PC-9 (cell line): ENCODE measurements at regions not wholly inside any gene's neighbourhood (a gene's known extent, or its start where the extent isn't known, plus 50 kb on each side); places are given as distances from the start of the nearest gene placed in this dataset.
A peak's percentile ranks its signal among the peaks of the same experiment; 100 is the strongest.

Experiments used
- BruUV-seq: library from RNA; stranded (reverse); fragments of 400-500 nt; replicated peaks from 2 replicates; lab custom pipeline; 2021; lab: Mats Ljungman, UMichigan
- CTCF ChIA-PET: fragments of 300-600 bp; sonication (Branson Sonifier 250); formaldehyde crosslinking; loops from one replicate; lab custom pipeline; 2022; ENCODE audit warnings: antibody characterized with exemption; lab: Charles Lee
- POLR2A ChIA-PET: fragments of 300-600 bp; sonication (Branson Sonifier 250); formaldehyde crosslinking; loops from one replicate; lab custom pipeline; 2022; ENCODE audit warnings: antibody characterized with exemption; ENCODE audit not compliant: unreplicated experiment; lab: Charles Lee
- DNase-seq, 2 experiments: peaks; one replicate each; pipeline versions ENCODE4 v3.0.0 to v3.0.0-alpha.2; 2015 to 2022; ENCODE audit warnings: mixed read lengths in 1 of 2
- H2AFZ ChIP-seq: fragments of 200-600 bp; sonication (generic); 2 replicates; pipeline ENCODE4 v1.8.1; 2017; ENCODE audit warnings: antibody characterized with exemption
- H3F3A ChIP-seq: fragments of 200-600 bp; sonication (generic); 2 replicates; pipeline ENCODE4 v1.8.1; 2017; ENCODE audit warnings: antibody characterized with exemption, mild to moderate bottlenecking, low read depth; ENCODE audit not compliant: insufficient read depth
- H3K27ac ChIP-seq: fragments of 200-600 bp; sonication (generic); 2 replicates; pipeline ENCODE4 v1.6.1; 2016; ENCODE audit warnings: mixed run types
- H3K27me3 ChIP-seq: fragments of 200-600 bp; sonication (generic); 2 replicates; pipeline ENCODE4 v1.6.1; 2016; ENCODE audit warnings: low read depth, mixed run types; ENCODE audit not compliant: insufficient read depth
- H3K36me3 ChIP-seq: fragments of 200-600 bp; sonication (generic); 2 replicates; pipeline ENCODE4 v1.6.1; 2016; ENCODE audit warnings: low read depth, mixed run types
- H3K4me1 ChIP-seq: fragments of 200-600 bp; sonication (generic); replicated peaks from 2 replicates; pipeline ENCODE4 v1.6.1; 2016; ENCODE audit warnings: mixed run types; ENCODE audit not compliant: insufficient read depth
- H3K4me2 ChIP-seq: fragments of 200-600 bp; sonication (generic); 2 replicates; pipeline ENCODE4 v1.6.1; 2017; ENCODE audit warnings: mixed run types
- H3K4me3 ChIP-seq: fragments of 200-600 bp; sonication (generic); 2 replicates; pipeline ENCODE4 v1.6.1; 2016; ENCODE audit warnings: mixed run types
- H3K79me2 ChIP-seq: fragments of 200-600 bp; sonication (generic); 2 replicates; pipeline ENCODE4 v1.6.1; 2017; ENCODE audit warnings: low read depth, mixed run types
- H3K9me2 ChIP-seq: fragments of 200-600 bp; sonication (generic); 2 replicates; pipeline ENCODE4 v1.8.1; 2017; ENCODE audit warnings: mild to moderate bottlenecking; ENCODE audit not compliant: insufficient read depth
- H3K9me3 ChIP-seq: fragments of 200-600 bp; sonication (generic); 2 replicates; pipeline ENCODE4 v1.8.1; 2016; ENCODE audit warnings: low read depth; ENCODE audit not compliant: insufficient read depth
- H4K20me1 ChIP-seq: fragments of 200-600 bp; sonication (generic); 2 replicates; pipeline ENCODE4 v1.8.1; 2017; ENCODE audit not compliant: insufficient read depth
- CTCF ChIP-seq: fragments of 200-600 bp; sonication (generic); conservative IDR thresholded peaks from 2 replicates; pipeline ENCODE4 v1.6.1; 2017; ENCODE audit warnings: mixed run types, antibody characterized with exemption, mild to moderate bottlenecking, moderate library complexity
- EZH2 ChIP-seq: fragments of 200-600 bp; sonication (generic); IDR thresholded peaks from 2 replicates; pipeline ENCODE4 v1.8.0; 2017; ENCODE audit warnings: antibody characterized with exemption, low read depth
- intact Hi-C: fragments of 100-400 bp; cut with micrococcal nuclease; formaldehyde crosslinking; loops from one replicate; pipeline ENCODE4 v1.10.0; 2022; ENCODE audit not compliant: unreplicated experiment

GRCh38 chr3:102304550-102304949 is 130.3 kb upstream of the ZPLD1 start:
- H3K4me1 ChIP-seq = peaks cover 23% of the 10 kb centered on the region
- H4K20me1 ChIP-seq = no peaks in the 10 kb centered on the region
- H3K4me2 ChIP-seq = no peak overlapping the region
- no peaks in the 10 kb centered on the region for H3K9me2 ChIP-seq
- no peak overlapping the region for H2AFZ ChIP-seq
- H3K9me3 ChIP-seq = peaks cover 8% of the 10 kb centered on the region; the same call in 1 of the 2 replicates
- H3F3A ChIP-seq = peaks cover 7% of the 10 kb centered on the region; the same call in 1 of the 2 replicates
- no peak overlapping the region for H3K4me3 ChIP-seq
- DNase-seq = no peak
- H3K27ac ChIP-seq = no peak overlapping the region
- BruUV-seq = no TSS peak
- CTCF ChIA-PET = no interaction called here
- TF ChIP-seq EZH2 (no peak), CTCF (no peak)
- intact Hi-C loops = no loop called here
- POLR2A ChIA-PET = no interaction called here
- no peaks in the 10 kb centered on the region for H3K36me3 ChIP-seq
- no peaks in the 10 kb centered on the region for H3K79me2 ChIP-seq
- H3K27me3 ChIP-seq = no peaks in the 10 kb centered on the region

- Histone ChIP-seq H2AFZ (0 out of 2 replicates have a peak overlapping the region, but pooled peaks have one; percentile 17), H3K4me1 (no peaks in the 10 kb centered on the region), H3K4me2 (no peak overlapping the region), H3K9me2 (no peaks in the 10 kb centered on the region), H3K79me2 (no peaks in the 10 kb centered on the region), H3K4me3 (no peak overlapping the region), H3K36me3 (no peaks in the 10 kb centered on the region), H4K20me1 (no peaks in the 10 kb centered on the region), H3K9me3 (no peaks in the 10 kb centered on the region), H3F3A (no peaks in the 10 kb centered on the region), H3K27me3 (no peaks in the 10 kb centered on the region), H3K27ac (no peak overlapping the region)
- no TSS peak for BruUV-seq
- intact Hi-C loops = no loop called here
- TF ChIP-seq EZH2 (no peak), CTCF (no peak)
- ChIA-PET CTCF (no interaction called here), POLR2A (no interaction called here)
- DNase-seq = no peak
These were observed 127.4 kb upstream of the ZPLD1 start for GRCh38 chr3:102307442-102307841.

- no peaks in the 10 kb centered on the region for H4K20me1 ChIP-seq
- H2AFZ ChIP-seq = no peak overlapping the region
- intact Hi-C loops = no loop called here
- H3K27me3 ChIP-seq = no peaks in the 10 kb centered on the region
- no peaks in the 10 kb centered on the region for H3K9me3 ChIP-seq
- TF ChIP-seq CTCF (no peak), EZH2 (no peak)
- no peaks in the 10 kb centered on the region for H3K4me1 ChIP-seq
- CTCF ChIA-PET = no interaction called here
- H3K79me2 ChIP-seq = no peaks in the 10 kb centered on the region
- POLR2A ChIA-PET = no interaction called here
- peaks cover 3% of the 10 kb centered on the region; the same call in 1 of the 2 replicates for H3K9me2 ChIP-seq
- H3F3A ChIP-seq = no peaks in the 10 kb centered on the region
- no TSS peak for BruUV-seq
- DNase-seq = no peak
- no peak overlapping the region for H3K4me3 ChIP-seq
- H3K27ac ChIP-seq = no peak overlapping the region
- no peaks in the 10 kb centered on the region for H3K36me3 ChIP-seq
- no peak overlapping the region for H3K4me2 ChIP-seq
These were observed 105.7 kb upstream of the ZPLD1 start for GRCh38 chr3:102329066-102329465.
